ENCODE measurements at regions not wholly inside any gene's neighbourhood (a gene's known extent, or its start where the extent isn't known, plus 50 kb on each side); places are given as distances from the start of the nearest gene placed in this dataset.

DNA sequence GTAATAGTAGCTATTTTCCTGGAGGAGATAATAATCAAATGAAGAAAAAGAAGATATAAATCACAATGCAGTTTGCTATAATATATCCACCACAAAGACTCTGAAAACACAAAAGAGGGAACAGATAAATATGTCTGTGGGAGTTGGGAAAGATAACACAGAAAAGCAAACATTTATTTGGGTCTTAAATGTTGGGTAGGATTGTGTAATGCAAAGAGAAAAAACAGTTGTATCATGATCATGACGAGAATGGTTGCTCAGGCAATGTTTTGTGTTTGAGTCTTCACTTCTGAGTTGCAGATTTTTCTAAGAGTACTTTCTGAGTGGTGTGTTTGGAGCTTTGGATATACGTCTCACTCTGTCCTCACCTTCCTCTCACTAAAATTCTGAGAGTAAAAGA, 437.5 kb downstream of the TFEC start:
- no peak overlapping the region for H3K27ac ChIP-seq
- ATAC-seq (ENCODE audit: insufficient number of reproducible peaks, low FRiP score, low read depth) (no peak), DNase-seq (ENCODE audit: low spot score) (no peak)
- no peak overlapping the region for H3K4me3 ChIP-seq
- H3K36me3 ChIP-seq = no peaks in the 10 kb centered on the region
- no peaks in the 10 kb centered on the region for H3K9me3 ChIP-seq
- no peaks in the 10 kb centered on the region for H3K27me3 ChIP-seq (replicated peaks; ENCODE audit: insufficient read depth)
- TF ChIP-seq, protein P1, sequence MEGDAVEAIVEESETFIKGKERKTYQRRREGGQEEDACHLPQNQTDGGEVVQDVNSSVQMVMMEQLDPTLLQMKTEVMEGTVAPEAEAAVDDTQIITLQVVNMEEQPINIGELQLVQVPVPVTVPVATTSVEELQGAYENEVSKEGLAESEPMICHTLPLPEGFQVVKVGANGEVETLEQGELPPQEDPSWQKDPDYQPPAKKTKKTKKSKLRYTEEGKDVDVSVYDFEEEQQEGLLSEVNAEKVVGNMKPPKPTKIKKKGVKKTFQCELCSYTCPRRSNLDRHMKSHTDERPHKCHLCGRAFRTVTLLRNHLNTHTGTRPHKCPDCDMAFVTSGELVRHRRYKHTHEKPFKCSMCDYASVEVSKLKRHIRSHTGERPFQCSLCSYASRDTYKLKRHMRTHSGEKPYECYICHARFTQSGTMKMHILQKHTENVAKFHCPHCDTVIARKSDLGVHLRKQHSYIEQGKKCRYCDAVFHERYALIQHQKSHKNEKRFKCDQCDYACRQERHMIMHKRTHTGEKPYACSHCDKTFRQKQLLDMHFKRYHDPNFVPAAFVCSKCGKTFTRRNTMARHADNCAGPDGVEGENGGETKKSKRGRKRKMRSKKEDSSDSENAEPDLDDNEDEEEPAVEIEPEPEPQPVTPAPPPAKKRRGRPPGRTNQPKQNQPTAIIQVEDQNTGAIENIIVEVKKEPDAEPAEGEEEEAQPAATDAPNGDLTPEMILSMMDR (IDR thresholded peaks at IDR 0.05) = no peak
- H3K4me1 ChIP-seq (ENCODE audit: control insufficient read depth in 1 of 2, low read depth in 2 of 2) = no peaks in the 10 kb centered on the region

DNA sequence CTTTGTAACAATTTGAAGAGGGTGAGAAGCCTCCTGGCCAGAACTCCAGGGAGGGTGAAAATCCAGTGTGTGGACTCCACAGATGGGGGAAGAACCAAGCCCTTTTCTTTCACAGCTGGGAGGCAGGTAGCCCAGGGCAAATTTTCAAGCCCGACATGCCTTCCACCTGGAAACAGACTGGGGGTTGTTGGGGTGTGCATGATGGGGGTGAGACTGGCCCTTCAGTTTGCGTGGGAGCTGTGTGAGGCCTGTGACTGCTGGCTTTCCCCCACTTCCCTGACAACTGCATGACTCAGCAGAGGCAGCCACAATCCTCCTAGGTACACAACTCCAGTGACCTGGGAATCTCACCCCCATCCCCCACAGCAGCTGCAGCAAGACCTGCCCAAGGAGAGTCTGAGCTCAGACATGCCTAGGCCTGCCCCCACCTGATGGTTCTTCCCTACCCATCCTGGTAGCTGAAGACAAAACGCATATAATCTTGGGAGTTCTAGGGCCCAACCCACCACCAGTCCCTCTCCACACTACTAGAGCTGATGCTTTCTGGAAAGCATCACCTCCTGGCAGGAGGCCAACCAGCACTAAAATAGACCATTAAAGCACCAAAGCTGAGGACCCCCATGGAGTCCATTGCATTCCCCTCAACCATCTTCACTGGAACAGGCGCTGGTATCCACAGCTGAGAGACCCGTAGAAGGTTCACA, 445.4 kb downstream of the TFEC start:
- TF ChIP-seq, protein P1 (IDR thresholded peaks at IDR 0.05) = no peak
- DNase-seq (ENCODE audit: low spot score) (no peak), ATAC-seq (ENCODE audit: insufficient number of reproducible peaks, low FRiP score, low read depth) (no peak)
- Histone ChIP-seq H3K9me3 (no peaks in the 10 kb centered on the region), H3K4me1 (ENCODE audit: control insufficient read depth in 1 of 2, low read depth in 2 of 2) (no peaks in the 10 kb centered on the region), H3K27me3 (replicated peaks; ENCODE audit: insufficient read depth) (no peaks in the 10 kb centered on the region), H3K4me3 (no peak overlapping the region), H3K36me3 (no peaks in the 10 kb centered on the region), H3K27ac (no peak overlapping the region)

DNA sequence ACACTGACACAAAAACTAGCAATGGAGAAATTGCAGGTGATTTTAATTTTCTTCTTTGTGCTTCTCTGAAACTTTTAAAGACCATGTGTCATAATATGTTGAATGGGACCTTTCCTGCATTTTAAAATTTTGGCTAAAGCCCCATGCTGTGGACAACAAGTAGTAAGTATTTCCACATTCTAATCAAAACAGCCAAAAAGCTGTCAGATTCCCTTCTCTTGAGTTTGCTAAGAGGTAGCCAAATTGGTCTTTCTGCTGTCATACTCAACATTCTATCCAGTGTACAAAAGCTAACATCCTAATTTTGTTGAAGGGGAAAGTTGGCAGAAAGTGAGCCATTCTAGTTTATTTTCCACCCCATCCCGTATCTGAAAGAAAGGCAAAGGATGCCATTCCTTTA, 447.6 kb downstream of the TFEC start:
- no peaks in the 10 kb centered on the region for H3K4me1 ChIP-seq (ENCODE audit: control insufficient read depth in 1 of 2, low read depth in 2 of 2)
- no peak for ATAC-seq (ENCODE audit: insufficient number of reproducible peaks, low FRiP score, low read depth)
- no peaks in the 10 kb centered on the region for H3K36me3 ChIP-seq
- no peak overlapping the region for H3K27ac ChIP-seq
- TF ChIP-seq, protein P1 (IDR thresholded peaks at IDR 0.05) = no peak
- no peaks in the 10 kb centered on the region for H3K9me3 ChIP-seq
- DNase-seq (ENCODE audit: low spot score) = no peak
- H3K4me3 ChIP-seq = no peak overlapping the region
- no peaks in the 10 kb centered on the region for H3K27me3 ChIP-seq (replicated peaks; ENCODE audit: insufficient read depth)

DNA sequence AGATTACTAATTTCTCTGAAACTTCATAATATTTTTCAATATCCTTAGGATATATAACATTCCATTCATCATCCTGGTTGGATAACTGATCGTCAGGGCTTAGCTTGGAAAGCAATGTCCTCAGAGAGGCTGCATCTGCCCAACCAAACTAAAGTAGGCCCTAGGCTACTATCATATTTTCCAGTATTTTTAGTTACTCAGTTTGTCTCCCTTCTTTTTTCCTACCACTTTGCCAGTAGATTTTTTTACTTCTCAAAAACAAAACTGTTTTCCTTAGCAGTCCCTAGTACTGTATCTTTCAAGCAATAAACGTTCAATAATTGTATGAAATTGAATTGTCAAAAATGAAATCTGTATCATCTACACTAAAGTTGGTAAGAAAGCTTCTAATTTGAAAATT, 452.0 kb downstream of the TFEC start:
- Histone ChIP-seq H3K4me1 (ENCODE audit: control insufficient read depth in 1 of 2, low read depth in 2 of 2) (no peaks in the 10 kb centered on the region), H3K36me3 (no peaks in the 10 kb centered on the region), H3K27me3 (replicated peaks; ENCODE audit: insufficient read depth) (no peaks in the 10 kb centered on the region), H3K9me3 (no peaks in the 10 kb centered on the region), H3K4me3 (no peak overlapping the region), H3K27ac (no peak overlapping the region)
- ATAC-seq (ENCODE audit: insufficient number of reproducible peaks, low FRiP score, low read depth) (no peak), DNase-seq (ENCODE audit: low spot score) (no peak)
- TF ChIP-seq, protein P1 (IDR thresholded peaks at IDR 0.05) = no peak

DNA sequence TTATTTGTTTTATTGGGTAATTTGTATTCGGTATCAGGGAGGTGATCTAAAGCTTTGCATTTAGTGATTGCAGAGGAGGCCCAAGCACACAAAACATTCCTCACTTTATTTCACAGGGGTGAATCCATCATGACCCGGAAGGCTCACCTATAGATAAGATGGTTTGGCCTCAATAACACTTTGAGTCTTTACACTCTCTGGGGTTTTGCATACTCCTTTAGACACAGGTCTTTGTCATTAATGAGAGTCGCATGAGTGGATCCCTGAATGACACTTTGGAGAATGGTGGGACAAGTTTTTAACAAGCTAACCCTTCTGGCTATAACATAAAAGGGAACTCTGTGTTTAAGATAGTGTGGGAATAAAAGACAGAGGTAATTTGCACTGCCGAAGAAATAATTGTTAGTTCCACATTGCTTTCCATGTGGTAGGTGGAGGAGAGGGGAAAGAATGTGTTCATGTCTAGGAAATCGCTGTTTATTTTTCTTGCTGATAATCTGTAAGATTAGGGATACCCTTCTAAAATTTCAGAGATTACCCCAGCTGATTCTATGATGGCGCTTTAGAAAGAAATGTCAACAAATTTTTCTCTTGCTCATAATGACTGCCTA, 455.8 kb downstream of the TFEC start:
- DNase-seq (ENCODE audit: low spot score) (no peak), ATAC-seq (ENCODE audit: insufficient number of reproducible peaks, low FRiP score, low read depth) (no peak)
- Histone ChIP-seq H3K4me1 (ENCODE audit: control insufficient read depth in 1 of 2, low read depth in 2 of 2) (peaks cover 0 to 10% of the 10 kb centered on the region in 2 donors), H3K36me3 (no peaks in the 10 kb centered on the region), H3K4me3 (no peak overlapping the region), H3K27ac (no peak overlapping the region), H3K27me3 (replicated peaks; ENCODE audit: insufficient read depth) (no peaks in the 10 kb centered on the region), H3K9me3 (no peaks in the 10 kb centered on the region)
- TF ChIP-seq, protein P1 (IDR thresholded peaks at IDR 0.05) = no peak

Measured in thoracic aorta (tissue), 2 donors.